Panc1 (cell line): ENCODE measurements at regions not wholly inside any gene's neighbourhood (a gene's known extent, or its start where the extent isn't known, plus 50 kb on each side); places are given as distances from the start of the nearest gene placed in this dataset.

Source experiments
- SIN3A ChIP-seq: IDR thresholded peaks from 2 replicates; pipeline ENCODE4 v1.6.1; 2012; ENCODE audit warnings: low read depth, mild to moderate bottlenecking, low read length, moderate library complexity, borderline replicate concordance; ENCODE audit not compliant: insufficient read depth
- TF ChIP-seq, protein P1 (sequence below): fragments of 450-650 bp; IDR thresholded peaks from 2 replicates; pipeline ENCODE4 v1.5.1; 2017; ENCODE audit warnings: mild to moderate bottlenecking

DNA sequence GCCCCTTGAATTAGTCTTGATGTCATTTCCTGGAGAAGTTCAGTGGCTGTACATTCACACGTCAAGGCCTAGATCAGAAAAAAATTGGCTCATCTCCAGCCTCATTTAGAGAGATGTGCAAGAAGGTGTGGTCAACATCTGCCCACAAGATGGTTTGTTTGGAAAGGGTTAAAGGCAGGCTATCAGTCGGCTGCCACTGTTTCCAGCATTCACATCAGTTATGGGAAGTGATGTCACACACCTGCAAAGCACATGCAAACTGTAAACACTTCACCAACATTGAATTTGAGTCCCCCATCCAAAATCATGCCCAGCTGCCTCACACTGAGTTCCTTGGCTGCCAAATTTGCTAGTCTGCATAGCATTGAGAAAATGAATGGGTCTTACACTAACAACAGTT is 498.3 kb upstream of the INTU start:
- TF ChIP-seq, protein P1, sequence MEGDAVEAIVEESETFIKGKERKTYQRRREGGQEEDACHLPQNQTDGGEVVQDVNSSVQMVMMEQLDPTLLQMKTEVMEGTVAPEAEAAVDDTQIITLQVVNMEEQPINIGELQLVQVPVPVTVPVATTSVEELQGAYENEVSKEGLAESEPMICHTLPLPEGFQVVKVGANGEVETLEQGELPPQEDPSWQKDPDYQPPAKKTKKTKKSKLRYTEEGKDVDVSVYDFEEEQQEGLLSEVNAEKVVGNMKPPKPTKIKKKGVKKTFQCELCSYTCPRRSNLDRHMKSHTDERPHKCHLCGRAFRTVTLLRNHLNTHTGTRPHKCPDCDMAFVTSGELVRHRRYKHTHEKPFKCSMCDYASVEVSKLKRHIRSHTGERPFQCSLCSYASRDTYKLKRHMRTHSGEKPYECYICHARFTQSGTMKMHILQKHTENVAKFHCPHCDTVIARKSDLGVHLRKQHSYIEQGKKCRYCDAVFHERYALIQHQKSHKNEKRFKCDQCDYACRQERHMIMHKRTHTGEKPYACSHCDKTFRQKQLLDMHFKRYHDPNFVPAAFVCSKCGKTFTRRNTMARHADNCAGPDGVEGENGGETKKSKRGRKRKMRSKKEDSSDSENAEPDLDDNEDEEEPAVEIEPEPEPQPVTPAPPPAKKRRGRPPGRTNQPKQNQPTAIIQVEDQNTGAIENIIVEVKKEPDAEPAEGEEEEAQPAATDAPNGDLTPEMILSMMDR, result no peak
- no peak for TF ChIP-seq SIN3A
